GM21723 (cell line): ENCODE measurements at regions not wholly inside any gene's neighbourhood (a gene's known extent, or its start where the extent isn't known, plus 50 kb on each side); places are given as distances from the start of the nearest gene placed in this dataset.
"Not testable (repeated sequence)": the region's sequence is repeated elsewhere in the genome, so short reads cannot be mapped to it uniquely, and the experiment has no call there.

Experiments used
- ATAC-seq: cut with Tn5 transposase; IDR thresholded peaks from one replicate; pipeline ENCODE4 v1.9.1; 2021; ENCODE audit warnings: mild to moderate bottlenecking, moderate library complexity; ENCODE audit not compliant: unreplicated experiment

DNA sequence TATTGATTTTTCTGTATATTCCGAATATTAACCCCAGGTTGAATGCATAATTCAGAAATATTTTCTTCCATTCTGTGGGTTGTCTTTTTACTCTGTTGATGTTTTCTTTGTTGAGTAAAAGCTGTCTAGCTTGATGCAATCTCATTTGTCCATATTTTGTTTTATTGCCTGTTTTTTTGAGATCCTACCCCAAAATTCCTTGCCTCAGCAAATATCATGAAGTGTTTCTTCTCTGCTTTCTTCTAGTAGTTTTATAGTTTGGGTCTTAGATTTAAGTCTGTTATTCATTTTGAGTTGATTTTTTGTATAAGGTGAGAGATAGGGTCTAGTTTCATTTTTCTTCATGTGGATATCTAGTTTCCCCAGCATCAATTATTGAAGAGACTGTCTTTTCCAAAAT is 467.9 kb upstream of the GCFC2 start:
- no peak for ATAC-seq

DNA sequence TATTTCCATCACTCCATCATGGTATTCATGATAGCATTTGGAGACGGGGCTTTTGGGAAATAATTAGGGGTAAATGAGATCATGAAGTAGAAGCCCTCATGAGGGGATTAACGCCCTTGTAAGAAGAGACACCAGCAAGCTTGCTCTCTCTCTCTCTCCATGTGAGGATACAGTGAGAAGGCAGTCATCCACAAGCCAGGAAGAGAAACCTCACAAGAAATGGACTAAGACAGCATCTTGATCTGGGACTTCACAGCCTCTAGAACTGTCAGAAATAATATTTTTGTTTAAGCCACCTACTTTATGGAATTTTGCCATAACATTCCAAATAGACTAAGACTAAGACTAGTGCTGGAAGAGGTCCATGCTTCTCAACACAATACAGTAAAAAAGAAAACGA is 464.6 kb upstream of the GCFC2 start:
- no peak for ATAC-seq

DNA sequence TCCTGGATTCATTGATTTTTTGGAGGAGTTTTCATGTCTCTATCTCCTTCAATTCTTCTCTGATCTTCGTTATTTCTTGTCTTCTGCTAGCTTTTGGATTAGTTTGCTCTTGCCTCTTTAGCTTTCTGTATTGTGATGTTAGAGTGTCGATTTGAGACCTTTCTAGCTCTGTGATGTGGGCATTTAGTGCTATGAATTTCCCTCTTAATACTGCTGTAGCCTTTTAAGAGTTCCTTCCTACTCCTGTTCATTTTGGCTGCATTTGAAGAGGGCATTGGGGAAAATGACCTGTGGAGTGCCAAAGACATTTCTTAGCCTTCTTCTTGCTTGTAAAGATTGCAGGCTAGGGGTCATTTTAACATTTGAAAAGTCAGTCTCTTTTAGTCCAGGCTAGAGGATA is 463.8 kb upstream of the GCFC2 start:
- no peak for ATAC-seq

DNA sequence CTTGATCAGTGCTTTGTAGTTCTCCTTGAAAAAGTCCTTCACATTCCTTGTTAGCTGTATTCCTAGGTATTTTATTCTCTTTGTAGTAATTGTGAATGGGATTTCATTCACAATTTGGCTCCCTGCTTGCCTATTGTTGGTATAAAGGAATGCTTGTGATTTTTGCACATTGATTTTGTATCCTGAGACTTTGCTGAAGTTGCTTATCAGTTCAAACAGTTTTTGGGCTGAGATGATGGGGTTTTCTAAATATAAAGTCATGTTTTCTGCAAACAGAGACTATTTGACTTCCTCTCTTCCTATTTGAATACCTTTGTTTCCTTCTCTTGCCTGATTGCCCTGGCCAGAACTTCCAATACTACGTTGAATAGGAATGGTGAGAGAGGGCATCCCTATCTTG is 462.5 kb upstream of the GCFC2 start:
- ATAC-seq: not testable (repeated sequence)

DNA sequence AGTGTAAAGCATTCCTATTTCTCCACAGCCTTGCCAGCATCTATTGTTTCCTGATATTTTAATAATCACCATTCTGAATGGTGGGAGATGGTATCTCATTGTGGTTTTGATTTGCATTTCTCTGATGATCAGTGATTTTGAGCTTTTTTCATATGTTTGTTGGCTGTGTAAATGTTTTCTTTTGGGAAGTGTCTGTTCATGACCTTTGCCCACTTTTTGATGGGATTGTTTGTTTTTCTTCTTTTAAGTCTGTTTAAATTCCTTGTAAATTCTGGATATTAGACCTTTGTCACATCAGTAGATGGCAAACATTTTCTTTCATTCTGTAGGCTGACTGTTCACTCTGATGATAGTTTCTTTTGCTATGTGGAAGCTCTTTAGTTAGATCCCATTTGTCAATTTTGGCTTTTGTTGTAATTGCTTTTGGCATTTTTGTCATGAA is 461.5 kb upstream of the GCFC2 start:
- ATAC-seq: not testable (repeated sequence)

DNA sequence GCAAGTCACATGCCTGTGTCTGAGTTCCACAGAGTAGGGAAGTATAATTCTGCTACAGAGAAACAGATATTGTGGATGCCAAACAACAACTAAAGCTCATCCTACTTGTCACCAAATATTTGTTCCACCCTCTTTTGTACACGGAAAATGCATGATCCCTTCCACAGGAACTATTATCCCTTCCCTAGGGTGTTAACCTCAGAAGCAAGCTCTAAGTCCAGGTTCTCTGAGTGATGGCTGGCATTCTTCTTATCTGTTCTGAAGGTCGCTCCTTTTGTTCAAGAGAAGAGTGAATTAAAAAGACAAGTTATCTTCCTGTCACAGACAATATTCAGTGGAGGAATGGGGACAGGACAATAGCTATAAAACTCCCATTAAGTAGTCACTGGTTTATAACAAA is 460.1 kb upstream of the GCFC2 start:
- no peak for ATAC-seq

DNA sequence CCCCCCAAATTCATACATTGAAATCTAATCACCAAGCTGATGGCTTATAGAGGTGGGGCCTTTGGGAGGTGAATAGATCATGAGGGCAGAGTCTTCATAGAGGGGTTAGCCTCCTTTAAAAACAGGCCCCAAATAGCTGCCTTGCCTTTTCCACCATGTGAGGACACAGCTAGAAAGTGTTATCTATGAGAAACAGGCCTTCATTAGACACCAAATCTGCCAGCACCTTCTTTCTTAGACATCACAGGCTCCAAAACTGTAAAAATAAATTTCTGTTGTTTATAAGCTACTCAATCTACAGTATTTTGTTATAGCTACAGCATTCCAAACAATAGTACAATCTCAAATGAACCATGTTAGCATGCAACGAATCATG is 459.3 kb upstream of the GCFC2 start:
- ATAC-seq: no peak

DNA sequence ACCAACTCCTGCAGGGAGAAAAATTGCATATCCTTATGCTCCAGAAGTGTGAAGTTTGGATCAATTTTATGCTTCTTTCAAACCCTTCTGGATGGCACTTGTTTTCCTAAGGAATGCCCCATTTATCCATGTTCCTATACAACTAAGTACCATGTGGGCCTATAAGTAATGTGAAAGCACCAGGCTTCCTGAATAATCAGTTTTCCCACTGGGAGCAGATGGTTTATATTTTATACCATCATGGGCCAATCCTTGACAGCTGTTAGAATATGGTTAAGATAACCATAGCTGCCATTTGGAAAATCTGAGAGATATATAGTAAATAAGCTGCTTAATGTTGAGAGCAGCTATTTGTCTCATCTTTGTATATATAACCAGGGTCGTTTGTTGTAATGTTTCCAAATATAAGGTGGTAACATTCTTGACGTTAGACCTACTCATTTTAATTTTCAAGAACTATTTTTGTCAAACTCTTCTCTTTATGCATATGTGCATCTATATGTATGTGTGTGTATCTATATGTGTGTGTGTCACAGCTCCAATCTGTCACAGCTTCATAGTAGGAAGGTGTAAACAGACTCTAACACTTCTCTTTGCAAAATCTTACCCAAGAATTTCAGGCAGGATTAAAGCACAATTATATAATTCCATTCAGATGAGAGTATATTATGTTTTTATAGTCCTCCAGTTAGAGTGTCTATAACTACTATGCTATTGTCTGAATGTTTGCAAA is 458.7 kb upstream of the GCFC2 start:
- no peak for ATAC-seq

DNA sequence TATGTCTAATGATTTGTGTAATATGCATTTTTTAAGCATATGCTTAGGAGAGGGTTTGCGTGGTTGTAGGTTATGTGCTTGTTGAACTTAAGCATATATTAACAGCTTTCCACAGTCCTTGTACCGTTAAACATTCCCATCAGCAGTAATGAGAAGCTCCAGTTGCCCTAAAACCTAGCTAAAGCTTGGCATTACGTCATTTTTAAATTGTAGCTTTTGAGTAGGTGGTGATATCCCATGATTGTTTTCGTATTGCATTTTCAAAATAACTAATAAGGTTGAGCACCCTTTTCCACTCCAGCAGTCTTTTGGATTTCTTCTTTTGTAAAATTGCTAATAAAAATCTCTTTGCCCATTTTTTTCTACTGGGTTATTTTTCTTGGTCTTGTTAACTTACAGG is 453.1 kb upstream of the GCFC2 start:
- ATAC-seq: no peak

DNA sequence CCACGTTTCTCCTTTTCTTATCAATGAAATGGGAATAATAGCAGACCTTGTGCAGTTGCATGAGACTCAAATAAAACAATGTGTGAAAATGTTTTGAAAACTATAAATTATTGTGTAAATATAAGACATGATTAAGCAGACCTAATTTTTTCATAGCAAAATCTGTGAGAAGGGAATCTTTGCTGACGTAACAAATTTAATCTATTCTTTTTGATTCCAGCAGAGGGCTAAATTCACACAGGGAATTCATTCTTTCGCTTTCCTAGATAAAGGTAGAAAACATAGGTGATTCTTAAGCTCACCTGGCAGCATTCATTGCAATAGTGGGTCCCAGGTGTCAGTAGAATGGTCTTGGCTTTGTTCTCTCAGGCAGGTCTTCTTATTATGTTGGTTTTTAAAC is 450.0 kb upstream of the GCFC2 start:
- no peak for ATAC-seq

DNA sequence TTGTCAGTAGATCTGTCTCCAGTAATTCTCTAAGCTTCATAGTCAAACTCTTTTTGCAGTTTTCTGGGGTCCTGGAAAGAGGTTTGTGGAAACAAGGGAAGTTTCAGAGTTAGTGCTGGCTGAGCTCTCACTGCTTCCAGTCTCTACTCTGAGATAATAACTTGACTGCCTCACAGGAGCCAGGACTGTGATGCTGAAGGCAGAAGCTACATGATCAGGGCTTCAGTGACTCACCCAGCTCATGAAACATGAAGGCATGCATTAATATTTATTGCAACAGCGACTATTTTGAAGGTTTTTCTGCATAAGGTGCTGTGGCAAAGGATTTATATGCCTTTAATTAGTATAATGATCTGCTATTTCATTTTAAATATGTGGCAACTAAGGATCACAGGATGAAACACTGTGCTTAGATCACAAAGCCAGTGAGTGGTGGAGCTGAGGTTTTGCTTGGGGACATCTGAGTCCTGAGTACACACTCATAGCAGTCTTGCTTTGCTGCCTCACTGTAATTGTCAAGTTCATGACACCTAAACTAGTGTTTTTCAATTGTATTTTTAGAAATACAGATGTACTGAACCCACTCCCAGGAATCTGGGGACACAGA is 448.4 kb upstream of the GCFC2 start:
- ATAC-seq: no peak

DNA sequence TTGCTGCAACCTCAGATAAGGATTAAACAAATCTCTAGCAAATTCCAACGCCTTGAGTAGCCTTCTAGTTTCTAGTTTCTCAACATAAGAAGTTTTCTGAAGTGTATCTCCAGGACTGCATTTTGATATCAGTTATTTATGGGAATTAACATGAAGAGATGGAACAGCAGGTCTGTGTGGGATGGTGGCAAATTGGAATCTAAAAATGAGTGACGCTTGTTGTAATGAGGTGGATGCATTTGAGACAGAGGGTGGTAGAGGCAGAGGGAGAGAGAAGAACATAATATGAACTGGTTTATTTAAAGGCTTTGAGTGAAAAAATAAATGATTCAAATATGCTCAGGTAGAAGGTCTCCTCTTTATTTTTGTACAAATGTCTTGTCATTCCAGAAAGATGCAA is 446.8 kb upstream of the GCFC2 start:
- ATAC-seq: no peak

DNA sequence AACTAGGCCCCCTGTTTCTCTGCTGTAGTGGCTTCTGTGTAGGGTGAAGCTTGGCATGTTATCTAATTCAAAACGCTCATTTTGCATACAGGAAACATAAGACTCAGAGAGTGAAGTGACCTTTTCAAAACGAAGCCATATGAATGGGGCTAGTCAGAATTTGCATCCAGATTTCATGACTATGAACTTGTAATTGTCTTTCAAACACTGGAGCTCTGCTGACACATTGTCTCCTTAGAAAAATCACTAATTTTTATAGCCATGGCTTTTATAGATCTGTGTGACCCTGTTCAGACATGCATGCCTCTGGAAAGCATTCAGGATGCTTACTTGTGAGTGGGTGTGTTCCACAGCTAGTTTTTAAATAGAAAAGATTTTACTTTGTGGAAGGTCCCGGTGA is 444.3 kb upstream of the GCFC2 start:
- no peak for ATAC-seq

DNA sequence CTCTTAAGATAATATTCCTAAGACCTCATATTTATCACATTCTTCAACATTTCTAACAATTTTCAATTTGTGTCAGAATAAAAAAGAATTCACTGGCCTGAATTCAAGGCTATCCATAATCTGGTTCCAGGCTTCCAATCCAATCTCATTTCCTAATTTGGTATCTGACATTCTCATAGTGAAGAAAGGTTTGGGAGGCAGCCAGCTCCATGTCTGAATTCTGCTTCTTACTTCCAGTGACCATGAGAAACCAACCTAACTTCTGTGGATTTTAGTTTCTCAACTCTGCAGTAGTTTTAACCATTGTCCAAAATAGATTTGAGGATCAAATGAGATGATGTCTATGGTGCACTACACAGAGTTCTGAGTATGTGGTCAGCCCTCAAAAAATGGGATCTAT is 439.1 kb upstream of the GCFC2 start:
- ATAC-seq: no peak

DNA sequence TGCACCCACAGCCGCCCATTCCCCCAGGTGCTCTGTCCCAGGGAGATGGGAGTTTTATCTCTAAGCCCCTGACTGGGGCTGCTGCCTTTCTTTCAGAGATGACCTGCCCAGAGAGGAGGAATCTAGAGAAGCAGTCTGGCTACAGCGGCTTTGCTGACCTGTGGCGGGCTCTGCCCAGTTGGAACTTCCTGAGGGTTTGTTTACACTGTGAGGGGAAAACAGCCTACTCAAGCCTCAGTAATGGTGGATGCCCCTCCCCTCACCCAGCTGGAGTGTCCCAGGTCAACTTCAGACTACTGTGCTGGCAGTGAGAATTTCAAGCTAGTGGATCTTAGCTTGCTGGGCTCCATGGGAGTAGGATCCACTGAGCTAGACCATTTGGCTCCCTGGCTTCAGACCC is 428.6 kb upstream of the GCFC2 start:
- ATAC-seq: not testable (repeated sequence)

DNA sequence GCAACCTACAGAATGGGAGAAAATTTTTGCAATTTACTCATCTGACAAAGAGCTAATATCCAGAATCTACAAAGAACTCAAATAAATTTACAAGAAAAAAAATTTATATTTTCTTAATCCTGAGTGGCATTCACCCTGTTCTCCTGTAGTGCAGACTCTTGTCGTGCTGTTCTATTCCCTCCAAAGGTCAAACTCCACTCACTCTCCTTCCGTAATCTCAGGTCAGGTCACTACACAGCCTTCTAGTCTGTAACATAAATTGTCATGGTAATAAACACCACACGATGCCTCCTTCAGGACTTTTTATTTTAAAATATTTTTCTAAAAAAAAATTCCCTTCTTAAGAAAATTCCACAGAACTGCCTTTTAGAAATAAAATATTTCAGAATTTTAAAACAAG is 417.9 kb upstream of the GCFC2 start:
- no peak for ATAC-seq

DNA sequence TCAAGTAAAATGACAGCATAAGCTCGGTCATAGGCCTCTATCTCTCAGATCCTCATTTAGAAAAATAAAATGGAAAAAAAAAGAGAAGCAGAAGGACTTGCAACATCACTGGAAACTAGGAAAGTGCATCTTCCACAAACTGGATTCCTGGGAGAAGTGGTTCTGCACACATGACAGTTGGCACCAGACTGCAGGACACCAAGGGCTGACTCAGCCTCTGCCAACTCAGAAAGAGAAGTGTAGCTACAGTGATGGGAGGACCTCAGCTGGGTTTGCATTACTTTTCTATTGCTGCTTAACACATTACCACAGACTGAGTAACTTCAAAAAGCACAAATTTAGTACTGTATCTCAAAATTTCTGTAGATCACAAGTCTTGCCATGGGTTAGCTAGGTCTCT is 409.5 kb upstream of the GCFC2 start:
- ATAC-seq: no peak

DNA sequence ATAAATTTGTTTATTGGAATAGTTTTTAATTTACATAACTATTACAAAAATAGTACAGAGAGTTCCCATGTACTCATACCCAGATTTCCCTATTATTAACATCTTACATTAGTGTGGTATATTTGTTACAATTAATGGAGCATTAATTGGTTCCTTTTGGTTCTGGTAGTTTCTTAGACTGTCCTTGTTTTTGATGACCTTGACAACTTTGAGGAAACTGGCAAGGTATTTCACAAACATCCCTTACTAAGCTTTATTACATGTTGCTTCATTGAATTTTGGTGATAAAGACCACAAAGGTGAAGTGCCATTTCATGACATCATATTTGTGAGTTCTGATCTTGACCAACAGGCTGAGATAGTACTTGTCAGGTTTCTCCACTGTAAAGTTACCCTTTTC is 379.0 kb upstream of the GCFC2 start:
- no peak for ATAC-seq

DNA sequence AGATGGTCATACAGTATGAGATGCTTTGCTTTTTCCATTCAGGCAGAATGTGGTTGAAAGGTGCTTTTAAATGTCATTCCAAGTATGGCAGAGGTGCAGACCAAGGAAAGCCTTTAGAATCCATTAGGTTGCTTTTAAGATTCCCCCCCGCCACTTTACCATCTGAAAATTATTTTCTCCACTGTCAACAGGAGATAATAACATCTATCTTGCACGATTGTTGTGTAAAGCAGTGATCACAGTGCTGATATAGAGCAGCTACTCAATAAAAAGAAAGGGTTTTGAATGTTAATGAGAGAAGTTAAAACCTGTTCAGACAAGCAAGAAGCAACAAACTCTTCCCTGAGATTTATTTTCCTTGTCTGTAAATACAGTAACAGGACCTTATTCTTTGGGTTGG is 372.5 kb upstream of the GCFC2 start:
- no peak for ATAC-seq

DNA sequence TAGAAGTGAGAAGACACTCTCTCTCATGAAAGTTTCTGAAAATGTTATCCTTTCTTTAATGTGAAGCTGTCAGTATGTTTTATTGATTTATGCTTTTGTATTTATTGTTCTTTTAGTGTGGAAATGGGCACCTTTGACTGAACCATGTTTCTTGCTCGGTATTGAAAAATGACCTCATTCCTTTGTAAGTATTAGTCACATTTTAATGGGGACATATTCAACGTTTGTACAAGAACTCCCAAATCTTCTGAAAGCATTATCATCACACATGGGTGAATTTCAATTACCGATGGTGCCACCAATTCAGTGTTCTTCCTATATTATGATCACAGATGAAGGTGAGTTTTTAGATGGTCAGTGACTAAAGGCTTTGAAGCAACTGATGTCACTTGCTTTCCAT is 371.8 kb upstream of the GCFC2 start:
- ATAC-seq: no peak

DNA sequence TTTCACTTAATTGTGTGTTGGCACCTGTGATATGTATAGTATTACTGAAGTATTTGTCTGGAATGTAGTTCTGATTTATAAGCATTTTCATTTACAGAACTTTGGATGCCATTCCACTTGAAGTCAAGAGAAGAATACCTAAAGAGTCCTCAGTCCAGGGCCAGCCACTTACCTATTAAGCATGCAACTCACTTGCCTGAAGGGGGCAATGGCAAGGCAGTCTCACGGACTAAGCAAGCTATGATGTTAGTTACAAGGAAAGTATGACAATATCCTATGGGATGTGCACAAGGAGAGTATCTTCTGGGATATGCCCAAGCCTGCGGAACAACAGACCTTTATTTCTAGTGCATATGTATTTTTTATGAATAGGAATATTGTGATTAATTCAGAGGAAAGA is 369.4 kb upstream of the GCFC2 start:
- ATAC-seq: no peak

DNA sequence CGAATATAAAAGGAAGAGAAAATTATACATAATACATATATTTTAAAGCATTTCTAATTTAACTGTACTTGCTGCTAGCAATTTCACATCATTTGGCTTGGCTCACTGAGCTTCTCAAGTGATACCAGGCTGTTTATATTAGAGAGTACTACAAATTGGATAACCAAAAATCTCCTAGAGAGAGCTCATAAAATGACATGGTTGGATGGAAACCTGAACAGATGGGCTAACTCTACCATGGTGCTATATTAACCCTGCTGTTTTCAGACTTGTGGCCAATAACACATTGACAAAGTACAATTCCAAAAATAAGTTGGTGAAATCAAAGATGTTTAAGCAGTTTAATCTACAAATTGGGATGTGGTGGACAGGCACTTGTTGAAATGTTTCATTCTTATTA is 364.4 kb upstream of the GCFC2 start:
- ATAC-seq: no peak

DNA sequence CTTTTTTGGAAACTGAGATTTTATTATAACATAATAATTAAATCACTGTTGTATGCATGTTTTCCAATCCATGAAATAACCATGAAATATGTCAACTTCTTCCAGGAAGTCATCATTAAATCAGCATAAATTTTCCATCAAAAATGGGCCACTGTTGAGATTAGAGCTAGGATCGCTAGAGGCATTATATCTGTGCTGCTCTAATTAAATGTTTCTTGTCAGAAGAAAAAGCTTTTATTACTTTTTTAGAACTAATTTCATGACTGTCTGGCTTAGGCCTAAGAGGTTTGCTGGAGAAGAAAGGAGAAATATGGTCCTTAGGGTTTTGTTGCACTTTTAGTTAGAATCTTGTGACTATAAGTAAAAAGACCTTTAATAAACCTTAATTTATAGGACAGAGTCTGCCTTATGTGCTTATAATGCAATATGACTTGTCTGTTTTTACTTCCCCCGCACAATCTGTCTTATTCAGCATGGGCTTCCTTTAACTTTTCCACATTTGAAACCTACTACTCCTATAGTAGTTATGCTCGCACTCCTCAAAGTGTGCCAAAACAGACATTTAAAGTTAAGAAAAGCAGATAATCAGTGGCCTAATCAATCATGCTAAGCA is 363.4 kb upstream of the GCFC2 start:
- no peak for ATAC-seq
